GM12864 (cell line): ENCODE measurements at regions not wholly inside any gene's neighbourhood (a gene's known extent, or its start where the extent isn't known, plus 50 kb on each side); places are given as distances from the start of the nearest gene placed in this dataset.
"Not testable (repeated sequence)": the region's sequence is repeated elsewhere in the genome, so short reads cannot be mapped to it uniquely, and the experiment has no call there.

Experiments
- DNase-seq: peaks from one replicate; pipeline ENCODE4 v3.0.0-alpha.2; 2011; ENCODE audit warnings: low read depth
- H3K4me3 ChIP-seq: 2 replicates; pipeline ENCODE4 v1.5.1; 2011; ENCODE audit warnings: mild to moderate bottlenecking, low read depth, low read length, control low read depth
- TF ChIP-seq, protein P1 (sequence below): IDR thresholded peaks from 2 replicates; pipeline ENCODE4 v1.5.1; 2011; ENCODE audit warnings: low read depth, mild to moderate bottlenecking, moderate library complexity, low read length, control low read depth, inconsistent platforms; ENCODE audit errors: missing control alignments

DNA sequence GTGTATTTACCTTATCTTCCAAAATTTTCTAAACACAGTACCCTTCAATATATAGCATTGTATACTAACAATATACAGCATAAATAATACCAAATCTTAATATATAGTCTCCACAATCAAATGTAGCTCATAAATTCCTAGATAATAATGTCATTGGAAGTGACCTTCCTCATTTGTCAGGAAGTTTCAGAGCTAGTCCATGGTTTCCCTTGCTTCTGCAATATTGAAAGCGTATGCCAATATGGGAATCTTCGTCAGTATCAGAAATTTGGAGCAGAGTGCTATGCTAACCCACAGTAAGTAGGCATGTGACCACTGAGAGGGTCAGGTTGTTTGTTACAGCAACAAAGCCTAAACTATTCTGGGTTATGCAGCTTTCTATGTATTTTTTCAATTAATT lies 774.9 kb upstream of the CDH10 start:
- TF ChIP-seq, protein P1, sequence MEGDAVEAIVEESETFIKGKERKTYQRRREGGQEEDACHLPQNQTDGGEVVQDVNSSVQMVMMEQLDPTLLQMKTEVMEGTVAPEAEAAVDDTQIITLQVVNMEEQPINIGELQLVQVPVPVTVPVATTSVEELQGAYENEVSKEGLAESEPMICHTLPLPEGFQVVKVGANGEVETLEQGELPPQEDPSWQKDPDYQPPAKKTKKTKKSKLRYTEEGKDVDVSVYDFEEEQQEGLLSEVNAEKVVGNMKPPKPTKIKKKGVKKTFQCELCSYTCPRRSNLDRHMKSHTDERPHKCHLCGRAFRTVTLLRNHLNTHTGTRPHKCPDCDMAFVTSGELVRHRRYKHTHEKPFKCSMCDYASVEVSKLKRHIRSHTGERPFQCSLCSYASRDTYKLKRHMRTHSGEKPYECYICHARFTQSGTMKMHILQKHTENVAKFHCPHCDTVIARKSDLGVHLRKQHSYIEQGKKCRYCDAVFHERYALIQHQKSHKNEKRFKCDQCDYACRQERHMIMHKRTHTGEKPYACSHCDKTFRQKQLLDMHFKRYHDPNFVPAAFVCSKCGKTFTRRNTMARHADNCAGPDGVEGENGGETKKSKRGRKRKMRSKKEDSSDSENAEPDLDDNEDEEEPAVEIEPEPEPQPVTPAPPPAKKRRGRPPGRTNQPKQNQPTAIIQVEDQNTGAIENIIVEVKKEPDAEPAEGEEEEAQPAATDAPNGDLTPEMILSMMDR = no peak
- no peak overlapping the region for H3K4me3 ChIP-seq
- DNase-seq = no peak

DNA sequence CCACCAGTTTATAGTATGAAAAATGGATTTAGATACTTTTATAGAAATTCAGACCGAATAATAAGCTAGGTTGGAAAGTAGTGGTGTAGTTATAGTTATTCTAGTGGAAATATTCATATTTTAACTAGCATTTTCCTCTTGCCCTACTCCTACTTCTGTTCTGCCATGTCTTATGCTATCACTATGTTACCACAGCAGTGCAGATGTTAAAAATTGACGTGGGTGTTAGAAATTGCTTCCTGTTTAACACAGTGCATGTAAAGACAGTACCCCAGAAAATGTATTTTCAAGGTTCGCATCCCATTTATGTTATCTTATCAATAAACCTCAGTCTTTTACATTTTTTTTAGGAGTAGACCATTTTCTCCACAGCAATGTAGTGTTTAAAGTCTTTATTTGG lies 774.2 kb upstream of the CDH10 start:
- TF ChIP-seq, protein P1 = no peak
- no peak for DNase-seq
- H3K4me3 ChIP-seq = no peak overlapping the region

GRCh38 chr5:25418319-25418859 lies 773.6 kb upstream of the CDH10 start:
- TF ChIP-seq, protein P1 = no peak

GRCh38 chr5:25416960-25417359 lies 772.2 kb upstream of the CDH10 start:
- TF ChIP-seq, protein P1 = no peak
- no peak overlapping the region for H3K4me3 ChIP-seq
- no peak for DNase-seq

More at GRCh38 chr5:25418319-25418859, 773.6 kb upstream of the CDH10 start:
- H3K4me3 ChIP-seq = no peak overlapping the region
- DNase-seq = no peak

DNA sequence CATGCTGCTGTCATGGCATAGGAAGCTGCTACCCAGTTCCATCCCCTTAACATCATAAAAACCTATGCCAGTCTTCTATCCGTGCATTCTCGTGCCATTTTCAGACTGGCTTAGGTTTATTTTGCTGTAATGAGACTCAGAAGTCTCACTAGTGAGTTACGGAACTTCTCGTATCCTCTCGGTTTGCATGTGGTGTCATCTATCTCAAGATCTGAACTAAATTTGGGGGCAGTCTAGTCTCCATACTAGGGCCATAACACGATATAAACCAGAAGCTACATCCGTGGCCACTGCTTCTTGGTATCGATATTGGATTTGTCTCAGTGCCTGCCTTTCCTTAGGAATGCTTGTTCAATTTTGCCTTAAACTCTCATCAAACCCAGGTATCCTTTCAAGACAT lies 771.2 kb upstream of the CDH10 start:
- no peak for DNase-seq
- TF ChIP-seq, protein P1 = no peak
- no peak overlapping the region for H3K4me3 ChIP-seq

- DNase-seq = no peak
- TF ChIP-seq, protein P1 = no peak
- no peak overlapping the region for H3K4me3 ChIP-seq
These were observed 770.0 kb upstream of the CDH10 start for GRCh38 chr5:25414742-25415141.

- DNase-seq = no peak
These were observed 767.4 kb upstream of the CDH10 start for GRCh38 chr5:25412116-25412661.

DNA sequence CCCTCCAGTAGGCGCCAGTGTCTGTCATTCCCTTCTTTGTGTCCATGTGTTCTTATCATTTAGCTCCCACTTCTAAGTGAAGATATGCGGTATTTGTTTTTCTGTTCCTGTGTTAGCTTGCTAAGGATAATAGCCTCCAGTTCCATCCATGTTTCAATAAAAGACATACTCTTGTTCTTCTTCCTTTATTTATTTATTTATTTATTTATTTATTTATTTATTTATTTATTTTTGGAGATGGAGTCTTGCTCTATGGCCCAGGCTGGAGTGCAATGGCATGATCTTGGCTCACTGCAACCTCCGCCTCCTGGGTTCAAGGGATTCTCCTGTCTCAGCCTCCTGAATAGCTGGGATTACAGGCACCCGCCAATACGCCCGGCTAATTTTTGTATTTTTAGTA lies 762.6 kb upstream of the CDH10 start:
- DNase-seq, H3K4me3 ChIP-seq: not testable (repeated sequence)

More at GRCh38 chr5:25412116-25412661, 767.4 kb upstream of the CDH10 start:
- H3K4me3 ChIP-seq = no peak overlapping the region
- TF ChIP-seq, protein P1 = no peak
